Fibroblast of skin of abdomen (primary cell): ENCODE measurements at regions not wholly inside any gene's neighbourhood (a gene's known extent, or its start where the extent isn't known, plus 50 kb on each side); places are given as distances from the start of the nearest gene placed in this dataset.

Experiments used
- DNase-seq: peaks from one replicate; pipeline ENCODE4 v3.0.0-alpha.2; 2013

GRCh38 chr1:82540006-82540405, 739.3 kb downstream of the ADGRL2 start:
- no peak for DNase-seq

GRCh38 chr1:82538876-82539275, 738.1 kb downstream of the ADGRL2 start:
- DNase-seq: peak; percentile 55

GRCh38 chr1:82534996-82535395, 734.3 kb downstream of the ADGRL2 start:
- DNase-seq: peak; percentile 10

- DNase-seq: no peak
These were observed 724.6 kb downstream of the ADGRL2 start for GRCh38 chr1:82525378-82525777.

GRCh38 chr1:82520611-82521010, 719.9 kb downstream of the ADGRL2 start:
- no peak for DNase-seq

- peak; percentile 47 for DNase-seq
These were observed 716.9 kb downstream of the ADGRL2 start for GRCh38 chr1:82517586-82517985.

GRCh38 chr1:82515650-82516049, 714.9 kb downstream of the ADGRL2 start:
- peak; percentile 53 for DNase-seq

- no peak for DNase-seq
These were observed 710.7 kb downstream of the ADGRL2 start for GRCh38 chr1:82511441-82511840.

GRCh38 chr1:82510431-82510830, 709.7 kb downstream of the ADGRL2 start:
- no peak for DNase-seq

GRCh38 chr1:82507011-82507410, 706.3 kb downstream of the ADGRL2 start:
- DNase-seq: no peak

- DNase-seq: no peak
These were observed 703.1 kb downstream of the ADGRL2 start for GRCh38 chr1:82503822-82504221.

GRCh38 chr1:82499022-82499421, 698.3 kb downstream of the ADGRL2 start:
- DNase-seq: no peak

- DNase-seq: no peak
These were observed 693.4 kb downstream of the ADGRL2 start for GRCh38 chr1:82494117-82494516.

GRCh38 chr1:82492159-82492558, 691.4 kb downstream of the ADGRL2 start:
- no peak for DNase-seq

GRCh38 chr1:82491301-82492048, 690.7 kb downstream of the ADGRL2 start:
- DNase-seq: peak; percentile 63

- no peak for DNase-seq
These were observed 687.0 kb downstream of the ADGRL2 start for GRCh38 chr1:82487778-82488177.

GRCh38 chr1:82486969-82487368, 686.2 kb downstream of the ADGRL2 start:
- DNase-seq: no peak

- no peak for DNase-seq
These were observed 685.7 kb downstream of the ADGRL2 start for GRCh38 chr1:82486468-82486867.

- peak; percentile 55 for DNase-seq
These were observed 685.0 kb downstream of the ADGRL2 start for GRCh38 chr1:82485591-82486369.

GRCh38 chr1:82483146-82483545, 682.4 kb downstream of the ADGRL2 start:
- no peak for DNase-seq

- DNase-seq: no peak
These were observed 678.2 kb downstream of the ADGRL2 start for GRCh38 chr1:82478916-82479315.

- no peak for DNase-seq
These were observed 671.9 kb downstream of the ADGRL2 start for GRCh38 chr1:82472489-82473131.

- no peak for DNase-seq
These were observed 666.2 kb downstream of the ADGRL2 start for GRCh38 chr1:82466891-82467290.

- no peak for DNase-seq
These were observed 665.7 kb downstream of the ADGRL2 start for GRCh38 chr1:82466416-82466815.
